Body of pancreas (tissue), 4 donors: ENCODE measurements at regions not wholly inside any gene's neighbourhood (a gene's known extent, or its start where the extent isn't known, plus 50 kb on each side); places are given as distances from the start of the nearest gene placed in this dataset.

ENCODE experiments used
- POLR2A ChIP-seq, 3 donors: fragments of 450-650 bp; IDR thresholded peaks; one replicate each; pipeline ENCODE4 v1.6.1; 2016; ENCODE audit warnings: antibody characterized with exemption in 3 of 3, mild to moderate bottlenecking in 2 of 3
- TF ChIP-seq, protein P1 (sequence below), 7 experiments: fragments of 450-650 bp in 4 of 7; fragments of 200-600 bp in 3 of 7; sonication (generic) in 3 of 7; IDR thresholded peaks; one replicate each; pipeline ENCODE4 v1.5.1; 2016 to 2019; ENCODE audit warnings: antibody characterized with exemption in 7 of 7

DNA sequence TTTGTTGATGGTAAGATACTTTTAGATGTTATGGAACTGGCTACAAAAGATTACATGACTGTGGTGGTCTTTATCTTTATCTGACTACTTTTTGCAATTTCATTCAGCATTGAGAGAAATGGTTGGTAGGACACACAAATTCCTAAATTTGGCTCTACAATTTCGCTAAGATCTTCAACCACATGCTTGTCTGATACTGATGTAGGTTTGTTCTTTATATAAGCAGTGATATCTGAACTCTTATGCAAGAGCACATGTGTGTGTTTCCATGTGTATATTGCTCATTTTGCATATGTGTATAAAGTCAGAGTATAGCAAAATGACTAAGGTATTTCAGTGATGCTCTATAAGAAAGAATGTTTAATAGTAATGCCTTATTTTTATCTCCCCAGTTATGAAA is 501.5 kb downstream of the ARL4A start:
- TF ChIP-seq POLR2A (IDR thresholded peaks at IDR 0.05) = no peak
- TF ChIP-seq, protein P1, sequence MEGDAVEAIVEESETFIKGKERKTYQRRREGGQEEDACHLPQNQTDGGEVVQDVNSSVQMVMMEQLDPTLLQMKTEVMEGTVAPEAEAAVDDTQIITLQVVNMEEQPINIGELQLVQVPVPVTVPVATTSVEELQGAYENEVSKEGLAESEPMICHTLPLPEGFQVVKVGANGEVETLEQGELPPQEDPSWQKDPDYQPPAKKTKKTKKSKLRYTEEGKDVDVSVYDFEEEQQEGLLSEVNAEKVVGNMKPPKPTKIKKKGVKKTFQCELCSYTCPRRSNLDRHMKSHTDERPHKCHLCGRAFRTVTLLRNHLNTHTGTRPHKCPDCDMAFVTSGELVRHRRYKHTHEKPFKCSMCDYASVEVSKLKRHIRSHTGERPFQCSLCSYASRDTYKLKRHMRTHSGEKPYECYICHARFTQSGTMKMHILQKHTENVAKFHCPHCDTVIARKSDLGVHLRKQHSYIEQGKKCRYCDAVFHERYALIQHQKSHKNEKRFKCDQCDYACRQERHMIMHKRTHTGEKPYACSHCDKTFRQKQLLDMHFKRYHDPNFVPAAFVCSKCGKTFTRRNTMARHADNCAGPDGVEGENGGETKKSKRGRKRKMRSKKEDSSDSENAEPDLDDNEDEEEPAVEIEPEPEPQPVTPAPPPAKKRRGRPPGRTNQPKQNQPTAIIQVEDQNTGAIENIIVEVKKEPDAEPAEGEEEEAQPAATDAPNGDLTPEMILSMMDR (IDR thresholded peaks at IDR 0.05) = no peak
